Stimulated activated CD4-positive, alpha-beta T cell treated with anti-CD3 and anti-CD28 coated beads, TNF-alpha, amount 100 ng/mL, for 1 hour (primary cell): ENCODE measurements at regions not wholly inside any gene's neighbourhood (a gene's known extent, or its start where the extent isn't known, plus 50 kb on each side); places are given as distances from the start of the nearest gene placed in this dataset.
A peak's percentile ranks its signal among the peaks of the same experiment; 100 is the strongest.

Experiments used
- DNase-seq, 3 donors: peaks; one replicate each; pipeline ENCODE4 v3.0.0-alpha.2; 2020; ENCODE audit warnings: low read depth in 3 of 3, low spot score in 1 of 3

DNA sequence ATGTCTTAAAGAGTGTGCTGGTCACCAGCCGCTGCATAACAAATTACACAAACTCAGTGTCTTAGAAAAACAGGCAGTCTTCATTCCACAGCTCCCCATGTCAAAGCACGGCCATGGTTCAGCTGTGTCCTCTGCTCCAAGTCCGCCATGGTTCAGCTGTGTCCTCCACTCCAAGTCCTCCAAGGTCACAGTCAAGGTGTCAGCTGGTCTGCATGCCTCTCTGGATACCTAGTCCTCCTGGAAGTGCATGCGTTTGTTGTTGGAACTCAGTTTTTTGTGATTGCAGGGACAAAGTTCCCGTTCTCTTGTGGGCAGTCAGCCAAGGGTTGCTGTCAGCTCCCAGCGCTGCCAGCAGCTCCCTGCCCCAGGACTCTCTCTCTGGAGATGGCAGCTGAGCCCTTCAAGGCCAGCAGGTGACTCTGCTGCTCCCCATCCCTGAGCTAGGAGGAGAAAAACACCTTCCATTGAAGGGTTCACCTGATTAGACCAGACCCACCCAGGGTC, 304.0 kb upstream of the MYT1L start:
- DNase-seq: no peak

DNA sequence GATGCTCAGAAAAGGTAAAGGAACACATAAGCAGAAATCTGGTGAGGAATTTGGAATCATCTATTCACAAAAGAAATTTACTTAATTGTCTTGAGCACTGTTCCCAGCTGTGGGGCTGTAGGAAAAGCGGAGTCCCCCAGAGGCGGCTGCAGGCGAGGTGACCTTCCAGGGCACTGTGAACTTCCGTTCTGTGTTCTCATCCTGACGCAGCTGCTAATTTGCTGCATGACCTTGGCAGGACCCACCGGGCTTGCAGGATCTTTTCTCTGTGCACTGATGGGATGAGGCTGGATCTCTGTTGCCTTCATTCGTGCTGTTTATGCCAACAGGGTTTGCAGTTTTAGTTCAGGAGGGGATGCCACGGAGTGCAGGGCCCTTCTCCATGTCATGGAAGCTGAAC, 301.9 kb upstream of the MYT1L start:
- DNase-seq: no peak

DNA sequence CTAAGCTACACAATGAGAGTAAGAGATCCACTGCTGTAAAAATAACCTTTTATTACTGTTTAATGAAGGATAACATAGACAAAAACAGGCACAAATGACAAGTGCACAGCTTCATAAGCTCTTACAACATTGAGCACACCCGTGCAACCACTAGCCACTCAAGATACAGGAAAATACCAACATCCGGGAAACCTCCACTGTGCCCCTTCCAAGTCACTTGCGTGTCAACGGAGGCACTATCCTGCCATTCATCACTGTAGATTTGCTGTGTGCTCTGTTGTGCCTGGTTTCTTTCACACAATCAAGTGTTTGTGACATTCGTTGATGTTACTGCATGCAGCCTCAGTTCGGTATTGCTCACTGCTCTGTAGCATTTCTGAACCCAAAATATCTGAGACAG, 292.9 kb upstream of the MYT1L start:
- no peak for DNase-seq

DNA sequence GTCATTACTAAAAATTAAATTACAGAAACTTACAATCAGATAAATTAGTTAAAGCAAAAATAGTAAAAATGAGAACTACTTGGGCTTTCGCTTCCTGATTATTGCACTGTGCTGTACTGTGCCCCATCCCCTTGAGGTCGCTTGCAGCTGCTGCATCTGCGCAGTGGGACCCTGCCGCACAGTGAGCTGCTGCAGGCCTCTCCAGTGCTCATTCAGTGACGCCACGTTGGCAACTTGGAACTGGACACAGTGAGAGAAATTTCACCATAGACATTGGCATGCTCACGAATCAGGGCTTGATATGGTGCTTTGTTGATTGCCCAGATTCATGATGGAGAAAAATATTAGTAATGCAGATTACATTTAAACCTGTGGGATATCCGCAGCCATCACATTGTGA, 290.8 kb upstream of the MYT1L start:
- DNase-seq: no peak

DNA sequence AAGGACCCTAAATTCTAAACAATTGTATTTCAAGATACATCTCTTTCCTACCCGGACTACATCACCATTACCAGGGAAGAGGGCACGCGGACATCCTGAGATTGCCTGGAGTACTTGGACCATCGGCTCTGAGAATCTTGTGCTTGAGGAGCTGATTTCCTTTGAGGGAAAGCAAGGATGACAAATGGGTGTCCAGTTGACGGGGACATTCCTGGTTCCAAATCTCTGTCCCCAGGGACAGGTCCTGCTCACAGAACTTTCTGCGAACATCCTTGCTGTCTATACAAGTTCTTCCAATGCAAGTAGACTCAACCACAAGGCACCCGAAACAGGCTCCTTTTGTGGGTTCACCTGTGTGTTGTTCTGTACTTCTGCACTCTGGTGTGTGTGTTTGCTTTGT, 289.5 kb upstream of the MYT1L start:
- no peak for DNase-seq

DNA sequence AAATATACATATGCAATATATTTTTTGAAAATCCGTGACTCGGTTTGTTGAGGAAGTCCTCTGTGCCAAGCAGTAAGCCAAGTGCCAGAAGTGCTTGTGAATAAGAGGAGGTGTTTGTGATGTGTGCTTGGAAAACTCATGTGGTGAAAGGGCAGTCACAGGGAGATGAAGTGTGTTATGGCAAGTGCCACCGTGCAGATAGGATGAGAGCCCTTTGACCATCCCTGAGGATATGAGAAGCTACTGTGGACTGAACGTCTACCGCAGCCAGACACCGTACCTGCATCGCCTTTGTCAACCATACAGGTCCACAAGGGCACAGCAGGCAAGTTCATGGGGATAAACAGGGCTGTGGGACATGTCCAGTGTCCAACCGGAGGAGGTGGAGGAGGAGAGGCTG, 288.9 kb upstream of the MYT1L start:
- DNase-seq: no peak

DNA sequence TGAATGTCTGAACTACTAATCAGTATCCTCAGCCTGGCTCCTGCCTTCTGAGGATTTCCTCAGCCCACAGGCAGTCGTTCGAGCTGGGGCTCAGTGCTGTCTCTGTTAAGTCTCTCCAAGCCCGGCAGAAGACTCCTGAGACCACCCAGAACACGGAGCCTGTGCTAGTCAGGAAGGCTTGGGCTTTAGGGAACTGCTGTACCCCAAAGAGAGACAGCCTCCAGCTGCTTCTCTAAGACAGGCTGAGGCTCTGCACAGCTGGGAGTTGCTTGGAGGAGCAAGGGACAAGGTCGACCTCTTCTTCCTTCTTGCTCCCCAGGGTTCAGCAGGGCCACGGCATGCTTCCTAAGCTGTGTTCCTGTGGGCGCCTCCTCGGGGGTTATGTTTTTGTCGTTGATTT, 283.4 kb upstream of the MYT1L start:
- no peak for DNase-seq

DNA sequence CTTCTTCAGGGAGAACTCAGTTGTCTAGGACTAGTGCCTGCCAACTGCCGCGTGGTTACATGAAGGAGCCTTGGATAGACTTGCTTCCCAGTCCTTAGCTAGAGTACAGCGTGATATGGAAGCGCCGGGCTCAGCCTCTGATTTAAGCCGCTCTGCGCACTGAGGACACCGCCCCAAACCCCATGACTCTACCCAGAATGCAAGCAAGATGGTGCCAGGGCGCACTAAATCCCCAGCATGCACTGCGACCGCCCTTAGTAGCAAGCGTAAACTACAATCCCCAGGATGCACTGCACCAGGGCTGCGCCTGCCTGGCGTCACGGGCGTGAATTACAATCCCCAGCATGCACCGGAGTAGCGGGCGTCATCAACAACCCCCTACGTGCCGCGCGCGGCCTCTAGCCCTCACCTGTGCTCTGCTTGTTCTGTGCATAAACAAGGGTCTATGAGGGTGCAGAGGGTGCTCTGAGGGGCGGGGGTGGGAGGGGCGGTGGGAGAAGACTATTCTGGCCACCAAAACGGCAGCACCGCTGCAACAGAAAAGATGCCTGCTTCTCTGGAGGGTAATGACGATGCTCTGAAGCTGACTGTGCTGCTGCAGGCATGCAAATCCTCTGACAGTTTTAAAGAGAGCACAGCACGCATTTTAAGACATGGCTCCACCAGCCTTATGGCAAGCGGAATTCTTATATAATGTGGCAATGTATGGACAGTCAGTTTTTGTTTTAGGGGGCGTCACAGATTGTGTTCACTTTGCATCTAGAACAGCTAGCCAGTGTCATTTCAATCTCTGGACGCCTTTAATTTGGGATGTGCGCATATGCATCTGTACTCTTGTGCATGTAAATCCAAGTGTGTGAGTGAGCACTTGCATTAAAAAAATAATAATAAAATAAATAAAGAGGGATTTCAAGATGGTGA, 282.5 kb upstream of the MYT1L start:
- DNase-seq: peak; percentile 59 to 72 (median 68)

DNA sequence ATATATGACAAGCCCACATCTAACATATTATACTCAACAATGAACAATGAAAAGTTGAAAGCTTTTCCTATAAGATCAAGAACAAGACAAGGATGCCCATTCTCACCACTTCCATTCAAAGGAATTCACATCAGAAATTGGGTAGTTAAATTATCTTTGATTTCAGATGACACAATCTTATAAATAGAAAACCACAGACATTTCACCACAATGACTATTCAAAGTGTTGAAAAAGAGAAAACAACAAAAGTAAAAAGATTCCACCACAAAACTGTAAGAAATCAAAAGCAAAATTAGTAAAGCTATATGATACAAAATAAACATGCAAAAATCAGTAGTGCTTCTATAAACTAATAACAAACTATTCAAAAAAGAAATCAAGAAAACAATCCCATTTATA, 279.7 kb upstream of the MYT1L start:
- no peak for DNase-seq

DNA sequence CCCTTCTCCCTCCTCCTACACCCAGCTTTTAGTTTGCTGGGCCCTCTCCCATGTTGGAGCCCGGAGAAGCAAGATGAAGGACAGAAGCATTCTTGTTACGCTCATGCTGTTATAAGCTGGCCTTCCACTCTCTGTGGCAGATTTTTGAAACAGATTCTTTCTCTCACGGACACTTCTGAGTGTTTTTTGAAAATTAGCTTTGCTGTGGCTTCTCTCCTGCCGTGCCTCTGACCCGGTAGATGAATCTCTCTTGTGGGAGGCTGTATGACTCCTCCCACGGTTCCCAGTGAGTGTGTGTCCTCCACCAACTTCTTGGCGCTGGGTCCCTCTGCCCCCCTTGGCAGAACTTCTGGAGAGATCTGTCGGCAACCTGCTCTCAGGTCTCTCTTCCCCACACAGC, 269.3 kb upstream of the MYT1L start:
- no peak for DNase-seq

DNA sequence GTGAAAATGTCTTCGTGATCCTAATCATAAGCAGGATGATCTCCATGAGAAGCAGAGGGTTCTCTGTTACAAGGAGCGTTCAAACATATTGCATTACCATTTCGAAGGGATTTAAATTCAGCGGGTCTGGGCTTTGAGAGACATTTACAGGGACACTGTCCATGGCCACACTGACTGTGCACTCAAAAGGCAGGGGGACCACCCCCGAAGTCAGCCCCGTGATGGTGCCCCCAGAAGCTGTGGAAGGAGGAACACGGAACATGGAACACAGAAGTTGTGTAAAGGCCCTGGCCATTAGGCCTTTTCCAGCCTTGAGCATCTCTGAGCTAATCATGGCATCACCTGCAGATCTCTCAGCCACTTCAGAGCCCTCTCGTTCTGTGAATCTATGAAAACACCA, 268.4 kb upstream of the MYT1L start:
- no peak for DNase-seq

DNA sequence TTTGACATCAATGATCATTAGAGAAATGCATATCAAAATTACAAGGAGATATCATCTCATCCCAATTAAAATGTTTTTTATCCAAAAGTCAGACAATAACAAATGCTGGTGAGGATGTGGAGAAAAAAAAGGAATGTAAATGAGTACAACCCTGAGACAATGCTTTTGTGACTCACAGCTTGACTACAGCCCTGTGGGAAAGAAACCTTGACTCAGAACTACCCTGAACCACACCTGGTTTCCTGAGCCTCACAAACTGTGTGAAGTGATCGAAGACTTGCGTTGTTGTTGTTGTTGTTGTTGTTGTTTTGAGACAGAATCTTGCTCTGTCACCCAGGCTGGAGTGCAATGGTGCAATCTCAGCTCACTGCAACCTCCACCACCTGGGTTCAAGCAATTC, 266.6 kb upstream of the MYT1L start:
- no peak for DNase-seq

DNA sequence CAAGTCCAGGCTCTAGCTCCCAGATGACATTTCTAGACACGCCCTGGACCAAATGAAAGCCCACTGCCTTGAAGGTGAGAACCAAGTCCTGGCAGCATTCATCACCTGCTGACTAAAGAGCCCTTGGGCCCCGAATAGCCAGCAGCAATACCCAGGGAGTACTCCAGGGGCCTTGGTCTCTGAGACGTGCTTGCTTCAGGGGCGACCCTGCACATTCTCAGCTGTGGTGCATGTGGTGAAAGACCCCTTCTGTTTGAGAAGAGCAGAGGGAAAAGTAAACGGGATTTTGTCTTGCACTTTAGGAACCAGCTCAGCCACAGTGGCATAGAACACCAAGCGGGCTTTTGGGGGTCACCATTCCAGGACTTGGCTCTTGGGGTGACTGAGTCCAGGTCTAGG, 260.5 kb upstream of the MYT1L start:
- DNase-seq: no peak

DNA sequence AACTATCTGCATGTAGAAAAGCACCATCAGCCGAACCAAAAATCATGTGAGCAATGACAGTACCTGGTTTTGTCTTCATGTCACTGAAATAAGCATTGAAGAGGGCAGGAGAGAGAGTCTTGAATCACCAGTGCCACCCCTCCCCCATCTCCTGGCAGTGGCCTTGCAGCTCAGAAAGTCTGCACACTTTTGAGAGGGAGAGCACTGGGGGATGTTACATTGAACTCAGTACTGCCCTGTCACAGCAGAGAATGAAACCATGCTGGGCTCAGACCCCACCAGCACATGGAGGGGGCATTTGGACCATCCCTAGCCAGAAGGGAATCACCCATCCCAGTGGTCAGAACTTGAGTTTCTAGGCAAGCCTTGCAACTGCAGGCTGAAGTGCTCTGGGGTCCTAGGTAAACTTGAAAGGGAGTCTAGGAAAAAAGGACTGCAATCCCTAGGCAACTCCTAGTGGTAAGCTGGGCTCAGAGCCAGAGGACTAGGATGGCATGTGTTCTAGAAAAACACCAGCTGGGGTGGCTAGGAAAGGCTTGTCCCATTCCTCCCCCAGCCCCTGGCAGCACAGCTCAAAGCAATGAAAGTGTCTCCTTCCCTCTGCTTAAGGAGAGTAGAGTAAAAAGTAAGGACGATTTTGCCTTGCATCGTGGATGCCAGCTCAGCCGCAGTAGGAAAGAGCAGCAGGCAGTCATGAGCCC, 259.9 kb upstream of the MYT1L start:
- DNase-seq: no peak

DNA sequence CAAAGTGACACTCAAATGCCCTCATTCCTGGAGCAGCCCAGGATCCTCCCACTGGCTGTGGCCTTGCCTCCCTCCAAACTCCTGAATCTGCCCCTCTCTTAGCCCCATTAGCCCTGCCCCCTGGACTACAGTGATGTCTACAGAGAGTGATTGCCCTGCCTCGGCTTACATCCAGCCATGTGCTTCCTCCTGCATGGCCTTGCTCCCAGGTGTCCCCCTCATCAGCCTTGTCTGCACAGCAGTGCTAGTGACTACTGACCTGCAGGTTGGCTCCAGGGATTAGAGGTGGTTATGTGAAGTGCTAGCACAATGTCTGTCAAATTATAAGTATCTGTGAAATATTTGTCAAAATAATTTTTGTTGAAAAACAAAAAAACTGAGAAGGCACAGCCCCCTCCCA, 259.1 kb upstream of the MYT1L start:
- DNase-seq: no peak

DNA sequence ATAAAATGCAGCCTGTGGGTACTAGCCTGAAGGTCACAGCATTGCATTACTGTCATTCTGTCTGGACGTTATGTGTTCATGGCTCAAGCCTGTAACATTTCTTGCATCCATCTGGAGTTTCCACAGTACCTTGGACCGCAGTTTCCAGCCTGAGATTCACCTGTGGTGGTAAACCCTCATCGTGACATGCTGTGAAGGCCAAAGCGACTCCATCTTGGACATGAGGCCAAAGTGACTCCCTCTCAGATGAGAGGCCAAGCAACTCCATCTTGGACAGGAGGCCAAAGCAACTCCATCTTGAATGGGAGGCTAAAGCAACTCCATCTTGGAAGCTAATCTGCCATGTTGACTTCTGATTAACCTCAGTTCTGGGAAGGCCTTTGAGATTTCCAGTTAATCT, 257.7 kb upstream of the MYT1L start:
- no peak for DNase-seq

DNA sequence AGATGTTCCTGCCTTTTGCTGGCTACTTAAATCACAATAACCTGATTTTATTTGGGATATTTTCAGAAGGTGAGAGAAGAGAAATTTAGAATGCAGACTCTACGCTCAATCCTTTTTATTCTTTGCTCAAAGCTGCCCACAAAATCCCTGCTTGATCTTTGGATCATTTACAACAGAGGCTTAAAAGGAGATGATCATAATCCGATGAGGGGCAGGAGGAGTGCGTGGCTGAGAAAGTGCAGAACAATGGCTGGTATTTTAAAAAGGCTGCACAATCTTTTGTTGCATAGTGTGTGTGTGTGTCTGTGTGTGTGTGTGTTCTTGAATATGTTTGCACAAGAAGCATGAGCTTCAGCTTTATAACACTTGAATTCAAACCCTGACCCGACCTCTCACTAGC, 256.3 kb upstream of the MYT1L start:
- DNase-seq: no peak

DNA sequence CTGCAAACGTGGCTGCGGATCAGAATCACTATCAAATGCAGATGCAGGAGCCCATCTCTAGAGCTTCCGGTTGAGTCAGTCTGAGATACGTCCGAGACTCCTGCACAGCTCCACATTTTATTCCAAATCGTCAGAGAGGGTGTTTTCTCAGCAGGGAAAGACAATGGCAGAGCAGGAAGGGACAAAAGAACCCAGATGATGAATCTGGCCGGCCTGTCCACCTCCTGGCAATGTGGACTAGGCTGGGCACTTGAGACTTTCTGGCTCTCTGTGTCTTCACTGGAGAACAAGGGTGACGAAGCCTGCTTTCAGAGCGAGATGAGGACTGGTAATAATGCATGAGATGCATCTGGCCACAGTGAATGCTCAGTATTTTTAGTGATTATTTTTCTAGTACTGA, 255.9 kb upstream of the MYT1L start:
- DNase-seq: no peak

DNA sequence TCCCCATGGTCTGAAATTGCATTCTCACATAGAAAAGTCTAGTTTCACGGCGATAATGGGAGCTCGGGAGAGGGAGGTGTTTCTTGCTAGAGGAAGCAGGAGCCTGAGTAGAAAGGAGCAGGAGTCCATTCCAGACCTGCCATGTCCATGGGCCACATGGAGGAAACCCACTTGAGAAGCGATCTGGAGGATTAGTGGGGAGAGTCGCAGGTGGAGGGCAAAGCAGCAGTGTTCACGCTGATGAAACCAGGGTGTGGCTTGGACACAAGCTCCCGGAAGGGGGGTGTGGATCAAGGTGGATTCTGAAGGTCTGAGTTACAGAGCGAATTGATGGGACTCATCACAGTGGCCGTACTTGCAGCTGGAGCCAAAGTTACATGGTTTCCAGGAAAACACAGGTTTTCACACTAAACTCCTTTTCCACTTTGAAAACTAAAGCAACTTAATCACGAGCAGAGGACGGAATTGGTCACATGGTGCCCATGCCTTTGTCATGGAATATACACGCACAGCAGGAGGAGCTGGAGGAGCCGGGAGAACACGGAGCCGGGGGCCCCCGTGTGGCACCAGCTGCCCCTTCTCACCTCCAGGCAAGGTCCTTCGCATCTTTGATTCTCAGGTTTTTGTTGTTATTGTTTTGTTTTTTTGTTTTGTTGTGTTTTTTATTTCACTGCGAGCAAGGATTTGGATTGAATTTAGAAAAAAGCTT, 255.1 kb upstream of the MYT1L start:
- DNase-seq: no peak

DNA sequence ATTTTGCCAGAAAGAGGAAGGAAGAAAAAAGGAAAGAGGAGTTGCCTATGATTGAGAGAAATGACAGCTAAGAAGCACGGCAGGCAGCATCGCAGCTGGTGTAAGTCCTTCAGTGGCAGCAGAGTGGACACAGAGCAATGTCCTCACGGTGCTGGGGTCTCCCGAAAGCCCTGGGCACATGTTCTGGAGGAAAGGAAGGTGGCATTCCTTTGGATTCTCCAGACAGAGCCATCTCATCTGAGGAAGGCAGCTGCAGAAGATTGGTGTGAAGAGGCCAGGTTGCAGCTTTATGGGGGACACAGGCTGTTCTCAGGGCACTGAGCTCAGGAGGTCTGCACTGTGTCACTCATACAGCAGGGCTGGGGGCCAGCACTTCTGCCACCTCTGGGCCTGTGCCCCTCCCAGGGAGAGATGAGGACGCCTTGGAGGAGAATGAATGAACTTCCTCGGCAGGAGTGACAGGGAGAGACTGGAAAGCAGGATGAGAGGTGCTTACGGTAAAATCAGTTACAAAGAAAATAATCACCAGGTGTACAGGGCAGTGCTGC, 252.0 kb upstream of the MYT1L start:
- no peak for DNase-seq

DNA sequence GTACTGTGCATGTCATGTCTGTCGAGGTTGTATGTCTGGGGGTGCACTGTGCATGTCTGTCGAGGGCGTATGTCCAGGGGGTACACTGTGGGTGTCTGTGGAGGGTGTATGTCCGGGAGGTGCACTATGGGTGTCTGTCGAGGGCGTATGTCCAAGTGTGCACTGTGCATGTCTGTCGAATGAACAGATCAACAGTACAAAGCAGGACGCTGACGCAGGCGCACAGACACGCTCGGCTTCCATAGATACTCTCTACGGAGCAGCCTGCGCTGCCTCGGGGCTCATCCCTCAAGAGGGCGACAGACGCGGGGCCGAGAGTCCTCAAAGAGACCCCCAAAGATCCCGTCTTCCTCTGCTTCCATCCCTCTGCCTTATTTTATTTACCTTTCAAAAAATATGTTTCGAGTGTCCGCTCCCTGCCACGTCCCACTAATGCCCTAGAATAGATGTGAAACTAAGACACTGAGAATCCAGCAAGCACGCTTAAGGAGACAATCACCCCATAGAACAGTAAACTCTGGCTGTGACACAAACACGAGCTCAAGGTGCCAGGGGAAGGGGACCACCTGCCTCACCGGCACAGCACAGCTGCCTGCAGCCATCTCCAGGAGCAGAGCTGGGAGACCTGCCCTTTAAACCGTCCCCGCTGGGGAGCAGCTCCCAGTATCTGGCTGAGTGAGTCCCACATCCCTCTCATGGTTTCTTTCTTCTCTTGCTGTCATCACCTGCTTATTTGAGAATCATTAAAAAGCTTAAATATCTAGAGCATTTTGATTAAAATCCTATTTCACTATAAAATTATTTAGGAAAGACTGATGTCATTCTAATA, 250.5 kb upstream of the MYT1L start:
- DNase-seq: no peak
